ENCODE measurements at regions not wholly inside any gene's neighbourhood (a gene's known extent, or its start where the extent isn't known, plus 50 kb on each side); places are given as distances from the start of the nearest gene placed in this dataset.

DNA sequence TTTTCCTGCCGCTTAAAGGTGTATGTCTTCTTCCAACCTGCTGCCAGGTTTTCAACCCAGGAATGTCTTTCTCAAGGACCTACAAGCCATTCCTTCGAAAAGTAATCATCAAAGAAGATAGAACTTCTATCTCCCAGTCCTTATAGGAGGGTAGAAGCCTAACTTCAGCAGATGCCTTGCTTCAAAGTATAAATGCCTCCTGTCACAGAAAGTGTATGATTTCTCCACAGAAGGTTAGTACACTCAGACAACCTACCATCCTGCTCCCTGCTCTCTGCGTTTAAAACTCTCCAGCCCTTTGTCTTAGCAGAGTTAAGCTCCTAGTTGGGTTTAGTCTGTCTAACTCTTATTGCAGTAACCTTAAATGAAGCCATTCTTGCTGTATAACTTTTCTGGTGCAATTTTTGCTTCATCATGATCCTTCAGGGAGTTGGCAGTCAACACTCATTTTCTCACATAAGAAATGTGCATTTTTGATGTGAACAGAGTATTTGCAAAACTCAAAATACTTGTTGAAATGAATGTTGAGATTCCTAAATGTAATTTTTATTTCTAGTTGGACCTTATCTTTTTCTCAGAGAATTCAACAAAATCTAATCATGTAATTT, 737.5 kb downstream of the LIG4 start:
- no peak for DNase-seq (ENCODE audit: low read depth, low spot score)

DNA sequence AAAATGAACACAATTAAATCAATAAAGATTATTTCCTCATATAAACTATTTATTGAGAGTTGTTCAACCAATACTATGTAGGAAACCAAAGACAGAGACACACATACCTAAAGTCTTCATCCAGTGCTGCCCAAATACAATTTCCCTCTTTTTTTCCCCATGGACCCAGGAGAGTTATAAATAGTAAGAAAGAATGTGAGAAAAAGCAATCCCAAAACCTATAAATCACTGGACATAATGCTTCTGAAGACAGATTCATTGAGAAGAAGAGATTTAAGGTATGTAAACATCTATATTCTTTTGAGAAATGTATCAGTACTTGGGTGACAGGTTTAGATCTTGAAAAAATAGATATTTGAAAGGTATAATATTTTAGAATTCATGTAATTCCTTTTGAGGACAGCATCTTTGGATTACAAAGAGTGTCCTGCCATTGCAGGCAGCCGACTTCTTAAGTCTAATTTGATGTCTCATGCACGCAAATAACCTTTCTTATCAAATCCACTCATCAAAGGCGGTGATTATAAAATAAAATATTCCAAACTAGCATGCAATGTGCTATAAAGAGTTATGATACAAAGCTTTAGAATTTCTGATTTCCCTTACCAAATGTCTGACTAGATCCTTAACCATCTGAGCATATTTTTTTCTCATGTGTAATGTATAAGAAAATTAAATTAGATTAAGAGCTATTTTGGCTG, 739.4 kb downstream of the LIG4 start:
- DNase-seq (ENCODE audit: low read depth, low spot score): no peak

DNA sequence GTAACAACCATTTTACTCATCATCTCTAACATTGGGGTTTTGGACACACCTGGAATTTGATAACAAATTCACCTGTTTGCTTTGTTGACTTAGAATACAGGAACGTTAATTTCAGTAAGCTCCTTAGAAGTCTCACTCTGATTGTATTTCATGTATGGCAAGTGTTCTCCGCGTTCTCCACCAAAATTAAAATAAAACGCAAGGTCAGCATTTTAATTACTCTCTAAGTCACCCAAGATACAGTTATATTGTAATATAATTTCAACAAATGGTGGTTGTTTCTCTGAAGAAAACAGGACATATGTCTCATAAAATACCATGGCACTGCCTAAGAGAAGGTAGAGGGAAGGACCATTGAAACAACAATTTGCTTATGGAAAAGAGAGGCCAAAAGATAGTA, 742.1 kb downstream of the LIG4 start:
- no peak for DNase-seq (ENCODE audit: low read depth, low spot score)

DNA sequence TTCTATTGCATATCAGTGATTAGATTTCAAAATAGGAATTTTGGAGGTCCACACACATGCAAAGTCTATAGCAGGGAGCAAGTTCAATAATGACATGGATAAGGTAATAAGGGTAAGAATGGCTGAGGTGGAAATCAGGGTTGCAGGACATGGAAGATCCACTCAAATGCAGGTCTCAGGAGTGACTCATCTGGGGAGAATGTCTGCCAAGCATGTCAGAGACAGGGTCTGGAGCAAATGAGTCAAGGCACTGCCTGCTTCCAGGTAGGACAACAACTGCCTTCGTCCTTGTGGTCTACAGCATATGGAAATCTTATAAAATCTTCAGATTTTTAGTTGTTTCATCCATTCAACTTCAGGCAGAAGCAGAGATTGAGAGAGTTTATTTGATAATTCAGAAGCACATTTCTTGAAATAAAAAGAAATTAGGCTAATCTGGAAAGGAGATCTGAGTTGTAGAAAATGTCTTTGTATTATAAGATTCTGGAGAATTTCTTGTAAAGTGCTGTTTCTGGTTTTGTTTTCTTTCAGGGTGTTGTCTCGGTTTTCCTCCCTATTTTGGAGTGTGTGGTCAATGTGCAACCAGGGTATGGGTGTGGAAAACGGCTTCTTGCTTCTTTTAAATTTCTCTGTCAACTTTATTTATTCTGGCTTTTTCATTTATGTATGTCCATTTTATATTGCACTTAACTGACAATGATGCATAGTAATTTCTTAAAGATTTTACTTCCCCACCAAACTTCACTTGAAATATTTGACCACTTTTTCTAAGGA, 748.8 kb downstream of the LIG4 start:
- DNase-seq (ENCODE audit: low read depth, low spot score): peak; percentile 69

DNA sequence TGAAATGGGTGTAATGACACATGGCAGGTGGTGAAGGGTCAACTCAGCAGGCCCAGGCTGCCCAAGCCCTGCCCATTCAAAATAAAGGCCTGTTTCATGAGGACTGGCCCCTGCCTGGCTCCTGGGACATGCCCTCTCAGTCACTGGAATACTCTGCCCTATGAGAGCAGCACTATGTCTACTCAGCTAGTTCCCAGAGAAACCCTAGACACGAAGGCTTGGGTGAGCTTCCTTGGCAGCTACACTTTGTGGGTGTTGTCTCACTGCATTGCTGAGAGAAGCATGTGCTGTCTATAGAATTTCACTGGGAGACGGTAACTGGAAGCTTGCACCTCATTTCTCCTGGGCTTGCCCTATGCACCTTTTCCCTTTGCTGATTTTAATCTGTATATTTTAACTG, 752.8 kb downstream of the LIG4 start:
- no peak for DNase-seq (ENCODE audit: low read depth, low spot score)

DNA sequence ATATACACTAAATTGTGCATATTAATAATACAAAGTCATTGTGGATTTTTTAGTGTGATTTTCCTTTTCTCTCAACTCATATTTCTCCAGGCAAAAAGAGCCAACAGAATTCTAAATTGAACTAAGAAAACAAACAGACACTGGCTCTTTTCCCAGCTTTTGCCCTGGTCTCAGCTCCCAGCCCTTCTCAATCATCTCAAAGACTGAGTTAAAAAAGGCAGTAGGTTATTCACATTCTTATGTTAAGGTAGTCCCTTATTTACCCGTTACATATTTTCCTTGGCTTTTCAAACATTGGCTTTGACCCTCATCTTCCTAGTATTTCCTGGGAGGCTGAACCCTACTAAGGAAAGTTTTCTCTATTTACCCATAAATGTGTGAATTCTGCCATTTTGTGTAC, 753.6 kb downstream of the LIG4 start:
- peak; percentile 72 for DNase-seq (ENCODE audit: low read depth, low spot score)

DNA sequence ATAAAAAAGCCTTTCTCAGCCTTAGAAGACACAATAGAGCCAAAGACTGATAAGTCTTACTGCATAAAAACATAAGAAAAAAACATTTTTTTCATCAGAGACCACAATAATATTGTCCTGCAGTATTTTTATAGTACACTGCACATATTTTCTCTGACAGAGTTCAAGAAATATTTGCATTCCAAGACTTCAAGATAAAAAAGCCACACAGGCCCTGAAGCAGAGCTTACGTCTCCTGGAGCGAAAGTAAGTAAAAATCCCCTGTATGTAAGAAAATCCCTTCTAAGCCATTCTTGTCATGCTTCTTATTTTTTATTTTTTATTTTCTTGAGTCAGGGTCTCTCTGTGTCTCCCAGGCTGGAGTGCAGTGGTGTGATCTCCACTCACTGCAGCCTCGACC, 755.9 kb downstream of the LIG4 start:
- DNase-seq (ENCODE audit: low read depth, low spot score): peak; percentile 86

DNA sequence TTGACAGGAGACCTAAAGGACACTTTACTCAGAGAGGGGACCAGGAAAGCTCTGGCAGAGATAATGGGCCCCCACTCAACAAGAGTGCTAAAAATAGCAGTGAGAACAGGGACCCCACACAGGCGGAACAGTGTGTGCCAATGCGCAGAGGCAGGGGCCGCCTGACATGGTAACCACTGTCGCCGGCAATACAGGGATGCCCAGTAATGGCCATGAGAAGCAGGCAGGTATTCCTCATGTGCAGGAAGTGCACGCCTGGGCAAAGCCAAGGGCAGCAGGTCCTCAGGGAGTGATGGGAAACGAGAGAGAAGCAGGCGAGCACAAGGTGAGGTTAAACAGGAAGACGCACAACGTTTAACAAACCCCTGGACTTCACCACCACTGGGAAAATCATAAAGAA, 757.1 kb downstream of the LIG4 start:
- no peak for DNase-seq (ENCODE audit: low read depth, low spot score)

DNA sequence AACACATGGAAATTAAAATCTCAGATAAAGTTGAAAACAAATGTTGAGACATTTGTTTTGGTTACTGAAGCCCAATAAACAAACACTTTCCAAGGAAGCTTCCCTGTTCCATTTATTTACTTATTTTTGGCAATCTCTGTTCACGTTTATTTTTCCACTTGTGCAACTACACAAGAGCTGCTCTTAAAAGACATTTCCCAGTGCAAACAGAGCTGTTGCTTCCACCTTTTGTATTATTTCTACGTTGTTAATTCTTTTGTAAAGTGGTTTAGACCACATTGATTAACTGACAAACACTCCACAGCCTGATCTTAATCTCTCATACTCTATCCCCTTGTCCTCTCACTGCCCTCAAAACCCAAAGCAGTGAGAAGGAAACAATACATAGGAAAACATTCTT, 757.6 kb downstream of the LIG4 start:
- DNase-seq (ENCODE audit: low read depth, low spot score): peak; percentile 26

DNA sequence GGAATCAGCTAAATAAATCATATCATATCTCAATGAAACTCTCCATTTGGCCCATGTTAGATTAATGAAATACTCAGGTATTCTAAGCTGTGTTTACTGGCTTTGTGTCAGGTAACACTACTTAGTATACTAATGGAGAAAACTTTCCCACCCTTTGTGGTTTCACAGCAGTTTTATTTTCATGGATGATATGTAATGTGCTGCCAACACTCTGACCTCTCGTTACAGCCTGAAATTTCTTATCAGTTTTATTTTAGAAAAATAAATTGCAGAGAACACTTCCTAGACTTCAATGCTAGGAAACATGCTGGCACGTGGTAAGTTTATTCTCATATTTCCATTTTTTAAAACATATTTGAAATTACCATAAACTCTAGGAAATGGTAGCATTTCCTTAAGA, 758.9 kb downstream of the LIG4 start:
- DNase-seq (ENCODE audit: low read depth, low spot score): no peak

DNA sequence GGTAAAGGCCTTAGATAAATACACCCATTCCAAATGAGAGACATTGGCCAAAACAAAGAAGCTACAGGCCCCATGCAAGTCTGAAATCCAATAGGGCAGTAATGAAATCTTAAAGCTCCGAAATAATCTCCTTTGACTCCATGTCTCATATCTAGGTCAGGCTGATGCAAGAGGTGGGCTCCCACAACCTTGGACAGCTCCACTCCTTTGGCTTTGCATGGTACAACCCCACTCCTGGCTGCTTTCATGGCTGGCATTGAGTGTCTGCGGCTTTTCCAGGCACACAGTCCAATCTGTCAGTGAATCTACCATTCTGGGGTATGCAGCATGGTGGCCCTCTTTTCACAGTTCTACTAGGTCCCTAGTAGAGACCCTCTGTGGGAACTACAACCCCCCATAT, 762.5 kb downstream of the LIG4 start:
- DNase-seq (ENCODE audit: low read depth, low spot score): no peak

DNA sequence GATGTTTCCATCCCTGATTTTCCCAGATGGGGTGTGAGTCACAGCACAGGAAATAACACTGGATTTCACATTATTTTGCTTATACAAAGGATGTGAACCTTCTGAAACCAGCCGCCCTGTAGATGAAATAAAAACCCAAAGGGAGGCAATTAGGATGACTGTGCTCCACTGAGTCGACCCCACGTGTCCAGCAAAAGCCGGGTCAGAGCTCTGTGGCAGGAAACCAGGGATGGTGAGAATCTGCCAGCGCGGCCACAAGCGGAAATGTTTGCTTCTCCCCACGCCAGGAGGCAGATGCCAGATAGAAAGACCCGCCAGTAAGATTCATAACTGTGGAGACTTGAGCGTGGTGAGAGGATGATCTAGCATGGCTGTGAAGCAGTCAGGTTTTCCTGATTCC, 764.4 kb downstream of the LIG4 start:
- peak; percentile 94 for DNase-seq (ENCODE audit: low read depth, low spot score)

DNA sequence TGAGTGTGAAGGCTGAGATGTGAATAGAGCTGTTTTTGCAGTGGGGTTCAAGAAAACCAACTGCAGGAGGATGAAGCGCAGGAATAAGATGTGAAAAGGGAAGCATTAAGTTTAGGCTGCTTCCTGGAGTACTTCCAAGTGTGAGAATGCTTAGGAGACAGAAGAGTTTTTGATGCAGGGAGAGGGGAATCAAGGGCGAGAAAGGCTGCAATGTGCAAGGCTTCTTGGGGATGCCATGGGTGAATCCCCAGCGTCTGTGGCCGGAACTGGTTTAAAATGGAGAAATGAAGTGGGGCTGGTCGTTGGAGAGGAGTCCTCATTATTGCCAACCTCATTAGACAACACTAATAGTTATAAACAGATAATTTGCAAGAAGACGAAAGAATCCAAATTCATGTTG, 764.9 kb downstream of the LIG4 start:
- peak; percentile 28 for DNase-seq (ENCODE audit: low read depth, low spot score)

DNA sequence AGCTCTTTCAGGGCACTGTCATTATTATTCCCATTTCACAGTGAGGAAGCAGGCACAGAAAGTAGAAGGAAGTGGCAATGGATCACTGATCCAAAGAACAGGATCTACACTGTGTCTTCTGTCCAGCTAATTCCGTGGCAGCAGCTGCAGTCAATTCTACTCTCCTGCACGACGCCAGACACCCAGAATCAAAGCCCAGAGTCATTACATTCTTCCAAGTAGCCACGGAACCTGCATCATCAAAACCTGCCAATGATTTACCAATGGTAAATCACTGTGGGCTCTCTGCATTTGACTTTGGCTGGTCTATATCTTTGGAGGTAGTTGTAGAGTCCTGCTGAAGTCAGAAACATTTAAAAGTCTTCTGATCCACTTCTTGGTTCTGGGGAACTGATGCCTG, 767.7 kb downstream of the LIG4 start:
- DNase-seq (ENCODE audit: low read depth, low spot score): no peak

DNA sequence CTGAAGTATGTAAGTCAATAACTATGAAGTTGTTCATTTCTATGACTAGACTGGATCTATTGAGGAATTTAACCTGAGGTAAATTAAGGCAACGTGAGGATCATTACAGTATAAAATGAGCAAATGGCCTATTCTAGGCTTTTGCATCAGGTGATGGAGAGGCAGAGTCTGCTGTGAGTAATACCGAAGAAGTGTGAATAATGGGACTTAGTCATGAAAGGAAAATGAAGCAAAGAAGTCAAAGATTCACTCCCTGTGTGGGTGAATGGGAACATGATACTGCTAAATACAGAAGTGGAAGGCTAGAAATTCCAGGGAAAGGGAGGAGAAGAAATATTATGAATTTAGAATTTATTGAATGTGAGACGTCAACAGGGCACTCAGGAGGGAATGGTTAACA, 774.1 kb downstream of the LIG4 start:
- DNase-seq (ENCODE audit: low read depth, low spot score): peak; percentile 70

DNA sequence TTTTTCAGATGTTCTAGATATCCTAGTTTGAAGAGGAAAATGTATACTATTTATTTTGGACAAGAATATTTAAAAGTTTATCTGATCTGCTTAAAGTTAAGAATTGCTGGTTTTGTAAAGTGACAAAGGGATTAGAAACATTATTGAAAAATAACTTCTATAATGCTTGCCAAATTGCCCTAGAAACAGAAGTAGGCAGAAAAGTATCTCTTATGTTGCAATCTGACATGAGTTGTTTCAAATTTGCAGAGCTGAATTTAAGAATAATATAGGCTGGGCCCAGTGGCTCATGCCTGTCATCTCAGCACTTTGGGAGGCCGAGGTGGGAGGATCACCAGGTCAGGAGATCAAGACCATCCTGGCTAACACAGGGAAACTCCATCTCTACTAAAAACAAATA, 777.1 kb downstream of the LIG4 start:
- DNase-seq (ENCODE audit: low read depth, low spot score): no peak

DNA sequence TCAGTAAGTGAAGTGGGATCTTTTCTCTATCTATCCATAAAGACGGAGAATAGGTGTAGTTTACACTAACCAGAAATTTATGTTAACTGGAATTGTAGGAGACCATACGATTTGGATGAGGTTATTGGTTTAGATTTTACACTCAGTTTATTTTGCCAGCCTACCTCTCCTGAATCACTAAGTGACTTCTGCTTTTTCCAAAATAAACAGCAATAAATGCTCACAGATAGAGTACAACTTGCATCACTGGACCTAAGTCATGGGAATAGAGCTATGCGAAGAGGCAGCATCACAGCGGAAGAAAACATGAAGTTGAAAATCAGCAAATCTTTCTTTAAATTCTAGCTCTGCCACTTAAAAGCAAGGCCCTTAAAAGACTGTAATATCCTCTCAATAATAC, 781.0 kb downstream of the LIG4 start:
- no peak for DNase-seq (ENCODE audit: low read depth, low spot score)

DNA sequence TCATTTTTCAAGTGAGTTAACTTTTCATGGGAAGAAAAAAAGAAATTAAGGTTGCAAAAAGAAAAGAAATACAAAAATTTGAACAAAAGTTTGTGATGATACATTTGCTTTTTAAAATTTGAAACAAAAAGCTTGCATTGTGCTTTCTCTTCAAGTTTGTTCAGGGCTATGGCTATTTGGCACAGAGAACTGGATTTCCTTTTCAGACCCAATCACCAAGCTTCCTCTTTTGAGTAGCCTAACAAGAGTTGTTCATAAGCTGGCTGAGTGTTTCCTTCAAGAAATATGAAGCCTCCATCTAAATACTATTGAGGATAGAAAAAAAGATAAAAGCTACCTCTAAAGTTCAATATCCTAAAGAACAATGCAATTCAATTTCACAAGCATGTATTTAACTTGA, 787.8 kb downstream of the LIG4 start:
- DNase-seq (ENCODE audit: low read depth, low spot score): no peak

DNA sequence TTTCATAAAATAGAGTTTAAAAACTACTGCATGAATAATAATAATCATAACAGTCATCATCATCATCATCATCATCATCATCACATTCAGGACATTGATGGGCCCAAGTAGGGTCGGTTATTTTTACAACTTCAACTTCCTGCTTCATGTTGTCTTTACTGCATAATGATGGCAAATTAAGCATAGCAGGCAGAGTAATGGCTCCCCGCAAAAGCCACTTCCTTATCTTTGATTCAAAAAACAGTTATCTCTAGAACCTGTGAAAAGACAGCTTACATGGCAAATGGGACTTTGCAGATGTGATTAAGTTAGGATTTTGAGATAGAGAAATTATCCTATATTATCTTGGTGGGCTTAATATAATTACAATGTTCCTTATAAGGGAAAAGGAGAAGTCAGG, 792.9 kb downstream of the LIG4 start:
- DNase-seq (ENCODE audit: low read depth, low spot score): no peak

DNA sequence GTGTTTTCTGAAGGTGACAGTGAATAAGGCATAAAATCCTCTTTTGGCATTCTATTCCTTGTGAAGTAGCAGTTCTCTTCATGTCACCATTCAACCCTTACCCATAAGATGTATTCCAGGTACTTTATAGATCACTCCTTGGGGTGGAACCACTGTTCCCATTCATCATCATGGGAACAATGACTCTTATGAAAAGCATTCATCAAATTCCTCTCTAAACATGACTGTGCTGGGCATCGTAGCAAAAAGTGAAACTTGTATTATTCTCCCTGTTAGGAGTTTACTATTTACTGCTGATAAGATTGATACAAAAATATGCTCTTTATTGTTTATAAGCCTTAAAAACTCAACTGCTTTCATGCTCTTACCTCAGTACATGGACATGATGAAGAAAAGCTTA, 793.4 kb downstream of the LIG4 start:
- peak; percentile 40 for DNase-seq (ENCODE audit: low read depth, low spot score)

DNA sequence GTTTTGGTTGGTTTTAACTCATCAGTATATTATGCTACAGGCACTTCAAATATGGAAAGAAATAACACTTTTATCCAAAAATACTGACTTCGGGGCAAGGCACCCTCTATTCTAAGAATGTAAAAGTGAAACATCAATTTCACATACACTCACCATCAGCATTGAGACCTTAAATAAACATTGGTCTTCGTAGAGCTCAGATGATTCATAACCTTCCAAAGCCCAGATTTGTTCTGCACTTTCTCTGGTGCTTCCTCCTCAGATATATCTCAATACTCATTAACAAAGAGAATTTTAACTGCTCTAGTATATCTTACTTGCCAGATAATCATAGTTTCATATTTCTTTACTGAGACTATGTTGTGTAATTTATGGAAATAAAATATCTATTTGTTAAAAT, 794.3 kb downstream of the LIG4 start:
- peak; percentile 14 for DNase-seq (ENCODE audit: low read depth, low spot score)

DNA sequence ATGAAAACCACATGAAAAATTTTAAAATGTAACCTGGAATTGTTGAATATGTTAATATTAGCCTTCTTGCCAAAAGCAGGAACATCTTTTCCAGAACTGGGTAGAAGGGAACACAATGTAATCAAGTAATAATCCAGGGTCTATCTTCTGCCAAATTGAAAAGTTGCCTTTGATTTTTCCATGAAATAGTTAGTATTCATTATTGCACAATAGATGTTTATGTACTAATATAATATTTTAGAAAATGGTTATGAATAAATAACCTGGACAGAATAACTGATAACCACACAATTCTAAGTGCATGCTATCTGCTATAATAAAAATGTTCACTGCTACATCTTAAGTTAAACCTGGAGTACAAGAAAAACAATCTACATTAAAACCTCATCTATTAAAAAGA, 802.3 kb downstream of the LIG4 start:
- DNase-seq (ENCODE audit: low read depth, low spot score): no peak

DNA sequence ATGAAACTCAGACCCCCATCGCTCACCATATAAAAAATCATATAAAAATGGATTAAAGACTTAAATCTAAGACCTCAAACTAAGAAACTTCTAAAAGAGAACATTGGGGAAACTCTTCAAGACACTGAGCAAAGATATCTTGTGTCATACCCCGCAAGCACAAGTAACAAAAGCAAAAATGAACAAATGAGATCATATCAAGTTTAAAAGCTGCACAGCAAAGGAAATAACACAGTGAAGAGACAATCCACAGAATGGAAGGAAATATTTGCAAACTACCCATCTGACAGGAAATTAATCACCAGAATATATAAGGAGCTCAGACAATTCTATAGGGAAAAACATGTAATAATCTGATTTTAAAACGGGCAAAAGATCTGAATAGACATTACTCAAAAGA, 808.3 kb downstream of the LIG4 start:
- DNase-seq (ENCODE audit: low read depth, low spot score): no peak
